BLaER1 treated with 17β-estradiol and CSF1 and Interleukin-3, amounts not matched to agents 10 nM and 100 nM (cell line): ENCODE measurements at regions not wholly inside any gene's neighbourhood (a gene's known extent, or its start where the extent isn't known, plus 50 kb on each side); places are given as distances from the start of the nearest gene placed in this dataset.

Experiments
- H3K27ac ChIP-seq, 11 experiments: shearing (Covaris generic); formaldehyde crosslinking; 2 replicates each; pipeline ENCODE4 v1.8.1; 2022
- H3K27me3 ChIP-seq, 11 experiments: shearing (Covaris generic); formaldehyde crosslinking; 2 replicates each; pipeline ENCODE4 v1.8.1; 2022
- H3K36me3 ChIP-seq, 11 experiments: shearing (Covaris generic); formaldehyde crosslinking; 2 replicates each; pipeline ENCODE4 v1.8.1; 2022
- H3K4me1 ChIP-seq, 10 experiments: shearing (Covaris generic); formaldehyde crosslinking; 2 replicates each; pipeline ENCODE4 v1.8.1; 2022
- H3K4me2 ChIP-seq, 11 experiments: shearing (Covaris generic); formaldehyde crosslinking; 2 replicates each; pipeline ENCODE4 v1.8.1; 2022
- H3K4me3 ChIP-seq, 10 experiments: shearing (Covaris generic); formaldehyde crosslinking; 2 replicates each; pipeline ENCODE4 v1.8.1; 2022
- H3K9ac ChIP-seq, 11 experiments: shearing (Covaris generic); formaldehyde crosslinking; 2 replicates each; pipeline ENCODE4 v1.8.1; 2022
- H3K9me3 ChIP-seq, 11 experiments: shearing (Covaris generic); formaldehyde crosslinking; replicated peaks in 1 of 11; 2 replicates each; pipeline ENCODE4 v1.8.1; 2022
- H4K20me1 ChIP-seq, 11 experiments: shearing (Covaris generic); formaldehyde crosslinking; 2 replicates each; pipeline ENCODE4 v1.8.1; 2022
- Cebpa-rat ChIP-seq, 11 experiments: shearing (Covaris generic); IDR thresholded peaks; 2 replicates each; pipeline ENCODE4 v1.8.1; 2022

DNA sequence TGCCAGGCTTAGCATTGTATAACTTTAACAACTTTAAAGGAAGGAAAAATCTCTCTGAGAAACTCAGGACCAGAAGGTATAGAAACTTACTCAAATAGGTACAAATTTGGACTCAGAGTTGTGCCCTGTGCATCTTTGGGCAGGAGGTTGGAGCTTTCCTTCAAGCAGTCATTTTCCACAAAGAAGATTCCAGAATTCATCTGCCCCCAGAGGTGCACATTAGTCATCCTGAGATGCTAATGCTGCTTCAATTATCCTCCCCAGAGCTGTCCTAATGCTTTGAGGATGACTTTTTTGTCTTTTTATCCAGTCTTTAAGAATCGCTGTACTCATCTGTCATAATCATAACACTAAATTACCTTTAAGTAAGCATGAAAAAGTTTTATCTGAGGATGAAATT lies 243.0 kb upstream of the WWC1 start:
- Histone ChIP-seq H3K27me3 (no peaks in the 10 kb centered on the region), H3K27ac (no peak overlapping the region), H3K9ac (no peak overlapping the region)

DNA sequence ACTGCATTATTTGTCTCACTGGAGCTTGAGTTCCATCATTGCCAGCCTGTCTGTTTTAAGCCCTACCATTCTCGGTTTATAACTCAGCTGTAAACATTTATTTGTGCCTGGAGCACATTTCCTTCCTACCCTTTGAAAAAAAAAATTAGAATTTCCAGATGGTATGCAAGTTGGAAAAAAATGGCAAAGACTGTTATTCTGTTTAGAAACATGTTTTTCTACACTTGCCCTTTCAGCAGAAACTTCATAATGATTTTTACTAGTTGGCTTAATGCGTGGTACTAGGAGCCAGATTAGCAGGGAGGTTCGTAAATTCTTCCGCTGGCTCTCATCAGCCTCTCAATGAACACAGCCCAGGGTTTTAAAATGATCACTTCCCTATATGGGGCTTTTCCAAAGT lies 238.8 kb upstream of the WWC1 start:
- H3K9me3 ChIP-seq: peaks cover 5 to 30% (median 26%) of the 10 kb centered on the region in 11 experiments; a peak in 20 of 22 replicates
- no peak overlapping the region for H3K9ac ChIP-seq
- H3K4me2 ChIP-seq: no peak overlapping the region
- no peak overlapping the region for H3K27ac ChIP-seq
- peaks cover 0 to 89% (median 33%) of the 10 kb centered on the region in 11 experiments; a peak in 16 of 22 replicates for H3K36me3 ChIP-seq
- H4K20me1 ChIP-seq: peaks cover 0 to 5% (median 0%) of the 10 kb centered on the region in 11 experiments; a peak in 2 of 22 replicates
- H3K4me3 ChIP-seq: no peak overlapping the region
- no peaks in the 10 kb centered on the region for H3K27me3 ChIP-seq
- peaks cover 2 to 12% (median 9%) of the 10 kb centered on the region in 10 experiments; a peak in 18 of 20 replicates for H3K4me1 ChIP-seq
- no peak for TF ChIP-seq Cebpa-rat (IDR thresholded peaks at IDR 0.05)

More for the DNA sequence above, 243.0 kb upstream of the WWC1 start:
- H3K4me2 ChIP-seq: peak overlapping the region in 7 of 11 experiments; percentile 52 to 75 (median 68); a peak in 10 of 22 replicates
- H3K4me3 ChIP-seq: no peak overlapping the region
- peaks cover 0 to 50% (median 7%) of the 10 kb centered on the region in 11 experiments; a peak in 9 of 22 replicates for H3K36me3 ChIP-seq
- H3K4me1 ChIP-seq: peaks cover 9 to 44% (median 27%) of the 10 kb centered on the region in 10 experiments; a peak in 18 of 20 replicates
- 0 out of 22 replicates have a peak, but pooled peaks cover 0 to 3% (median 0%) of the 10 kb centered on the region in 11 experiments for H3K9me3 ChIP-seq
- TF ChIP-seq Cebpa-rat (IDR thresholded peaks at IDR 0.05): no peak
- H4K20me1 ChIP-seq: peaks cover 0 to 9% (median 0%) of the 10 kb centered on the region in 11 experiments; a peak in 2 of 22 replicates

DNA sequence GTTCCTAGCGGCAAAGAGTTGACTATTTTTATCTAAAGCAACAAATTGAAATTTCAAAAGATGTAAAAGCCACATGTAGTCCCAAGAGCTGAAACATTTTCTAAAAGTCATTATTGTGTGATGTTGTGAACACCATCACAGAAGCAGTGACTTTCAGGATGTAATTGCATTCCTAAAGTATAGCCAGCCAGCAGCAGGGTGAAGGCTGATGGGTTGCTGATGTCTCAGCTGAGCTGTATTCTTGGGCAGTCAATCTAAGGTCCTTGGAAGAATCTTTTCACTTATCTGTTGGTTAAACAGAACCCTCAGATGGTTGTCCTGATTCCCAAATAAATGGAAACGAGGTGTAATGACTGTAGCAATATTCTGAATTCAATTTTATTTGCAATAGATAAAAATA lies 237.4 kb upstream of the WWC1 start:
- H3K4me3 ChIP-seq: no peak overlapping the region
- no peaks in the 10 kb centered on the region for H3K27me3 ChIP-seq
- H3K36me3 ChIP-seq: peaks cover 0 to 95% (median 37%) of the 10 kb centered on the region in 11 experiments; a peak in 16 of 22 replicates
- H3K4me2 ChIP-seq: no peak overlapping the region
- no peak overlapping the region for H3K9ac ChIP-seq
- peaks cover 0 to 3% (median 0%) of the 10 kb centered on the region in 10 experiments; a peak in 4 of 20 replicates for H3K4me1 ChIP-seq
- TF ChIP-seq Cebpa-rat (IDR thresholded peaks at IDR 0.05): no peak
- peaks cover 12 to 39% (median 34%) of the 10 kb centered on the region in 11 experiments; a peak in 21 of 22 replicates for H3K9me3 ChIP-seq
- H3K27ac ChIP-seq: no peak overlapping the region
- H4K20me1 ChIP-seq: no peaks in the 10 kb centered on the region

DNA sequence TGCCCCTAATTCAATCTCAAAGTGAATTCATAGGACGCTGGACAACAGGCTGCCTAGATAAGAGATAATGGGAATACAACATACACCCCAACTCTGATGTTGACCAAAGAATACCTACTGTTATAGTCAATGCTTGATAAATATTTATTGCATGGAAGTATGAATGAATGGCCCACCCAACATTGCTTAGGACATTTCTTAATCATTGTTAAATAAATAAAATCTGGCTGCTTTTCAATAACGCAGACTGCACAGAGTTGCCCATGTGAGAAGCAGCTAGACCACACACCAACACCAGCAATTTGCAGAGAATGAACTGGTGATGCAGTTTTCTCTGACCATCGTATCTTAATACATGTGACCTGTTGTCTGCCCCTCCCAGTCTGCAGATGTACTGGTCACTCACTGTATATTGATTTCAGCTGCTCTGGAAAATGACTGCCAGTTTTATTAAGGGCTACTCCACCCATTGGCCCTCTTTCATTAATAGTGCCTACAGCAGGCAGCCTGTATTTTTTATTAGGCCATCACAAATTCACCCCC lies 236.2 kb upstream of the WWC1 start:
- H3K9me3 ChIP-seq: peaks cover 12 to 39% (median 34%) of the 10 kb centered on the region in 11 experiments; a peak in 21 of 22 replicates
- no peak overlapping the region for H3K27ac ChIP-seq
- TF ChIP-seq Cebpa-rat (IDR thresholded peaks at IDR 0.05): no peak
- H4K20me1 ChIP-seq: no peaks in the 10 kb centered on the region
- H3K36me3 ChIP-seq: peaks cover 0 to 86% (median 37%) of the 10 kb centered on the region in 11 experiments; a peak in 16 of 22 replicates
- H3K4me3 ChIP-seq: no peak overlapping the region
- H3K9ac ChIP-seq: no peak overlapping the region
- peaks cover 0 to 6% (median 0%) of the 10 kb centered on the region in 10 experiments; a peak in 4 of 20 replicates for H3K4me1 ChIP-seq
- H3K27me3 ChIP-seq: no peaks in the 10 kb centered on the region
- H3K4me2 ChIP-seq: no peak overlapping the region

DNA sequence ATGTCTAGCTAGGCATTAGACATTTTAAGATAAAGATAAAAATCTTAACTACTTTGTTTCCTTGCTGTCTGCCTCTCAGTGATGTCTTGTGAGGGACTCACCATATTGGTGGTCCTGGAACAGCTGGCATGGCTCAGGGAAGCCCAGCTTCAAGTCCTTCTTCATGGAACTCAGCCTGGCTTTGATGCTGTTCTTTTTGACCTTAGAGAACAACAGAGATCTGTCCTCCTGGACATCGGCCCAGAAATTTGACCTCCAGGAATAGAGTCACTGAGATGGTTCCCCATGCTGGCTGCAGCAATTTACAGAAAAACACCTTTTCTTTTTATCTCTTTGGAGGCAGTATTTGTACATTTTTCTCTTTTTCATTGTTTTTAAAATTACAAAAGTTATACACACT lies 235.5 kb upstream of the WWC1 start:
- Histone ChIP-seq H3K9ac (no peak overlapping the region), H3K9me3 (peaks cover 12 to 39% (median 34%) of the 10 kb centered on the region in 11 experiments; a peak in 21 of 22 replicates), H3K27me3 (no peaks in the 10 kb centered on the region), H3K36me3 (peaks cover 0 to 82% (median 31%) of the 10 kb centered on the region in 11 experiments; a peak in 16 of 22 replicates), H3K27ac (no peak overlapping the region), H3K4me3 (no peak overlapping the region), H3K4me1 (peaks cover 0 to 6% (median 0%) of the 10 kb centered on the region in 10 experiments; a peak in 4 of 20 replicates), H4K20me1 (no peaks in the 10 kb centered on the region), H3K4me2 (no peak overlapping the region)
- TF ChIP-seq Cebpa-rat (IDR thresholded peaks at IDR 0.05): no peak

DNA sequence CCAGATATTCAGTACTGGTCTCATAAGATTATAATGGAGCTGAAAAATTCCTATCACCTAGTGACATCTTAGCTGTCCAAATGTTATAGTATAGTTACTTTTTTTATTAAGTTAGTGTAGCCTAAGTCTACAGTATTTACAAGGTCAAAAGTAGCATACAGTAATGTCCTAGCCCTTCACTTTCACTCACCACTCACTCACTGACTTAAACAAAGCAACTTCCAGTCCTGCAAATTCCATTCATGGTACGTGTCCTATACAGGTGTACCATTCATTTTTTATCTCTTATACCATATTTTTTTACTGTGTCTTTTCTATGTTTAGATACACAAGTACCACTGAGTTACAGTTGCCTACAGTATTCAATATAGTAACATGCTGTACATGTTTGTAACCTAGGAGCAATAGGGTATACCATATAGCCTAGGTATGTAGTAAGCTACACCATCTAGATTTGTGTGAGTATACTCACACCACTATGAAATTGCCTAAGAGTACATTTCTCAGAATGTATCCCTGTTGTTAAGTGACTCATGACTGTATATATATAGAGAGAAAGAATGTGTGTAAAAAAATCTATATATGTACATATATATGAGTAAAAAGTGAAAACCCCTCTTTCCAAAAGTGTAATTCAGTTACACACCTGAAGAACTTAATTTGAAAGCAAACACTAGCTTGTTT lies 234.8 kb upstream of the WWC1 start:
- peaks cover 0 to 6% (median 0%) of the 10 kb centered on the region in 10 experiments; a peak in 4 of 20 replicates for H3K4me1 ChIP-seq
- no peak for TF ChIP-seq Cebpa-rat (IDR thresholded peaks at IDR 0.05)
- H3K27me3 ChIP-seq: no peaks in the 10 kb centered on the region
- no peaks in the 10 kb centered on the region for H4K20me1 ChIP-seq
- H3K4me3 ChIP-seq: no peak overlapping the region
- no peak overlapping the region for H3K9ac ChIP-seq
- no peak overlapping the region for H3K4me2 ChIP-seq
- H3K36me3 ChIP-seq: peaks cover 0 to 81% (median 30%) of the 10 kb centered on the region in 11 experiments; a peak in 16 of 22 replicates
- H3K27ac ChIP-seq: no peak overlapping the region
- H3K9me3 ChIP-seq: peaks cover 12 to 39% (median 34%) of the 10 kb centered on the region in 11 experiments; a peak in 21 of 22 replicates

DNA sequence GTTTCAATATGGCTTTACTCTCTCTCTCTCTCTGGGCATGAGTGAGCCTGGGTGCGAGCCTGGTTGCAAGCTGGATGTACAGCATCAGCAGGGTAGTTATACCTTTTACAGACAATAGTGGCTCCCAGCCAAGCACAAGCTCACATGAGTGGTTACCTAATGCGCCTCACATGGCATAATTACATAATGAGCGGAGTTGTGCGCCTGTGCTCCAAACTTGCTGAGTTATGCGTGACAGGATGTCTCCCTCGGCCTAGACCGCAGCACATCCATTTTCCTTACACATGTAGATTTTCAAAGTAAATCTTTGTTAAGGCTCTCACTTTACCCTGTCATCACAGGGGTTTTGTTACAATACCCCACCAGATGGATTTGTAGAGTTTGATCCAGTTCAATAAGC lies 233.5 kb upstream of the WWC1 start:
- Histone ChIP-seq H3K9me3 (peaks cover 12 to 39% (median 34%) of the 10 kb centered on the region in 11 experiments; a peak in 21 of 22 replicates), H3K4me3 (no peak overlapping the region), H3K27me3 (no peaks in the 10 kb centered on the region), H3K36me3 (peaks cover 0 to 82% (median 35%) of the 10 kb centered on the region in 11 experiments; a peak in 16 of 22 replicates), H3K4me2 (no peak overlapping the region), H3K9ac (no peak overlapping the region), H4K20me1 (no peaks in the 10 kb centered on the region), H3K4me1 (peaks cover 0 to 6% (median 0%) of the 10 kb centered on the region in 10 experiments; a peak in 4 of 20 replicates), H3K27ac (no peak overlapping the region)
- TF ChIP-seq Cebpa-rat (IDR thresholded peaks at IDR 0.05): no peak

DNA sequence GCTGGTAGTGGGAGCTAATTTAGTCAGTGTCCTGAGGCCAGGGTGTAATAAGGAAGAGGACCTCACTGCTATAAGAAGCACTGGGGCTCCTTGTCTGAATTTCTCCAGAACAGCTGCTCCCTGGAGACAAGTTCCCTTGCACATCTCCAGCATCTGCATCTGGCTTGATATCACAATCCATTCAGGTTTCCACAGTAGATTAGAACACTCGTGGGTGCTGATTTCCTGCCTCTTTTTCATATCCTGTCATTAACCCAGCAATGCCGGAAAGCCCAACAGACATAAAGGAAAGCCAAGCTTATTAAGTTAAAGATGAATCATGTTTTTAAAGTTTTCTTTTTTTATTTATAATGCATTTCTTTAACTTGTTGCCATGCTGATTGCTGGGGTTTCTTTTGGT lies 232.3 kb upstream of the WWC1 start:
- H3K4me2 ChIP-seq: peak overlapping the region in 3 of 11 experiments; percentile 5 to 17 (median 13); a peak in 1 of 22 replicates
- H3K4me3 ChIP-seq: no peak overlapping the region
- H3K4me1 ChIP-seq: peaks cover 0 to 6% (median 0%) of the 10 kb centered on the region in 10 experiments; a peak in 4 of 20 replicates
- no peaks in the 10 kb centered on the region for H4K20me1 ChIP-seq
- peaks cover 12 to 39% (median 34%) of the 10 kb centered on the region in 11 experiments; a peak in 21 of 22 replicates for H3K9me3 ChIP-seq
- no peak for TF ChIP-seq Cebpa-rat (IDR thresholded peaks at IDR 0.05)
- H3K9ac ChIP-seq: no peak overlapping the region
- H3K36me3 ChIP-seq: peaks cover 0 to 84% (median 40%) of the 10 kb centered on the region in 11 experiments; a peak in 16 of 22 replicates
- H3K27ac ChIP-seq: no peak overlapping the region
- H3K27me3 ChIP-seq: no peaks in the 10 kb centered on the region

DNA sequence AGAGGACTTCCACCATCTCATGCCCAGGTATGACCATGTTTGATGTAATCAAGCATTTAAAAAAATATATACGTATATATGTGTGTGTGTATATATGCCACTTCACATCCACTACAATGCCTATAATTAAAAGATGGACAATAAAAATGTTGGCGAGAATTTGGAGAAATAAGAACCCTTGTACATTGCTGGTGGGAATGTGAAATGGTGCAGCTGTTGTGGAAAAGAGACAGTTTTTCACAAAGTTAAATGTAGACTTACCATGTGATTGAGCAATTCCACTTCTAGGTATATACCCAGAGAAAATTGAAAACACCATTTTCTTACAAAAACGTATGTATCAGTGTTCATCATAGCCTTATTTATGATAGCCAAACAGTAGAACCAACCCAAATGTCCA lies 229.2 kb upstream of the WWC1 start:
- Histone ChIP-seq H3K27me3 (no peaks in the 10 kb centered on the region), H3K4me3 (no peak overlapping the region), H3K9ac (no peak overlapping the region), H3K27ac (no peak overlapping the region), H3K36me3 (peaks cover 0 to 70% (median 23%) of the 10 kb centered on the region in 11 experiments; a peak in 16 of 22 replicates), H3K4me1 (peaks cover 0 to 6% (median 0%) of the 10 kb centered on the region in 10 experiments; a peak in 4 of 20 replicates), H4K20me1 (no peaks in the 10 kb centered on the region), H3K9me3 (peaks cover 10 to 15% (median 13%) of the 10 kb centered on the region in 11 experiments; a peak in 21 of 22 replicates), H3K4me2 (no peak overlapping the region)
- no peak for TF ChIP-seq Cebpa-rat (IDR thresholded peaks at IDR 0.05)
